MM.1S (cell line): ENCODE measurements at regions not wholly inside any gene's neighbourhood (a gene's known extent, or its start where the extent isn't known, plus 50 kb on each side); places are given as distances from the start of the nearest gene placed in this dataset.

ENCODE experiments used
- EZH2 ChIP-seq: fragments of 300-600 bp; sonication (generic); optimal IDR thresholded peaks from 2 replicates; pipeline ENCODE3; 2017; ENCODE audit warnings: low read depth, mild to moderate bottlenecking, antibody characterized with exemption, low read length, mixed read lengths
- TF ChIP-seq, protein P1 (sequence below): fragments of 300-600 bp; sonication (generic); IDR thresholded peaks from 2 replicates; pipeline ENCODE4 v1.5.1; 2016; ENCODE audit warnings: antibody characterized with exemption, low read length, mixed read lengths

DNA sequence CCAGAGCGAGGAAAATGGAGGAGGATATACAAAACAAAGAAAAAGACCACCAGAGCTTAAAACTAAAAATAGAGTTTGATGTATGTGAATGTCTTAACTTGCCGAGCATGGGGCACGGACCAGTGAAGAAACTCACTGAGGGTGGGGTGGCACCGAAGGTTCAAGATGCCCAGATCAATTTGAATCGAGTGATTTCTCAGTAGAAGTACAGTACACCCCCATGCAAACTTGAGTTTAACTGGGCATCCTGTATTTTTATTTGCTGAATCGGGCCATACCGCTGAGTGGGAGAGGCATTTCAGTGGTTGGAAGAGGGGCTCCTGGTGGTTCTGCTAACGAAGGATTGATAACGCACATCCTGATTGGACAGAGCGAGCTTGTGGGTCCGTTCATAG, 81.7 kb downstream of the ANKRD60 start:
- TF ChIP-seq, protein P1, sequence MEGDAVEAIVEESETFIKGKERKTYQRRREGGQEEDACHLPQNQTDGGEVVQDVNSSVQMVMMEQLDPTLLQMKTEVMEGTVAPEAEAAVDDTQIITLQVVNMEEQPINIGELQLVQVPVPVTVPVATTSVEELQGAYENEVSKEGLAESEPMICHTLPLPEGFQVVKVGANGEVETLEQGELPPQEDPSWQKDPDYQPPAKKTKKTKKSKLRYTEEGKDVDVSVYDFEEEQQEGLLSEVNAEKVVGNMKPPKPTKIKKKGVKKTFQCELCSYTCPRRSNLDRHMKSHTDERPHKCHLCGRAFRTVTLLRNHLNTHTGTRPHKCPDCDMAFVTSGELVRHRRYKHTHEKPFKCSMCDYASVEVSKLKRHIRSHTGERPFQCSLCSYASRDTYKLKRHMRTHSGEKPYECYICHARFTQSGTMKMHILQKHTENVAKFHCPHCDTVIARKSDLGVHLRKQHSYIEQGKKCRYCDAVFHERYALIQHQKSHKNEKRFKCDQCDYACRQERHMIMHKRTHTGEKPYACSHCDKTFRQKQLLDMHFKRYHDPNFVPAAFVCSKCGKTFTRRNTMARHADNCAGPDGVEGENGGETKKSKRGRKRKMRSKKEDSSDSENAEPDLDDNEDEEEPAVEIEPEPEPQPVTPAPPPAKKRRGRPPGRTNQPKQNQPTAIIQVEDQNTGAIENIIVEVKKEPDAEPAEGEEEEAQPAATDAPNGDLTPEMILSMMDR = no peak
- no peak for TF ChIP-seq EZH2
